Dedifferentiated amniotic fluid mesenchymal stem cell (primary cell): ENCODE measurements at regions not wholly inside any gene's neighbourhood (a gene's known extent, or its start where the extent isn't known, plus 50 kb on each side); places are given as distances from the start of the nearest gene placed in this dataset.
"Not testable (repeated sequence)": the region's sequence is repeated elsewhere in the genome, so short reads cannot be mapped to it uniquely, and the experiment has no call there.

ENCODE experiments used
- DNase-seq: peaks from one replicate; pipeline ENCODE4 v3.0.0-alpha.2; 2016; ENCODE audit errors: extremely low spot score

DNA sequence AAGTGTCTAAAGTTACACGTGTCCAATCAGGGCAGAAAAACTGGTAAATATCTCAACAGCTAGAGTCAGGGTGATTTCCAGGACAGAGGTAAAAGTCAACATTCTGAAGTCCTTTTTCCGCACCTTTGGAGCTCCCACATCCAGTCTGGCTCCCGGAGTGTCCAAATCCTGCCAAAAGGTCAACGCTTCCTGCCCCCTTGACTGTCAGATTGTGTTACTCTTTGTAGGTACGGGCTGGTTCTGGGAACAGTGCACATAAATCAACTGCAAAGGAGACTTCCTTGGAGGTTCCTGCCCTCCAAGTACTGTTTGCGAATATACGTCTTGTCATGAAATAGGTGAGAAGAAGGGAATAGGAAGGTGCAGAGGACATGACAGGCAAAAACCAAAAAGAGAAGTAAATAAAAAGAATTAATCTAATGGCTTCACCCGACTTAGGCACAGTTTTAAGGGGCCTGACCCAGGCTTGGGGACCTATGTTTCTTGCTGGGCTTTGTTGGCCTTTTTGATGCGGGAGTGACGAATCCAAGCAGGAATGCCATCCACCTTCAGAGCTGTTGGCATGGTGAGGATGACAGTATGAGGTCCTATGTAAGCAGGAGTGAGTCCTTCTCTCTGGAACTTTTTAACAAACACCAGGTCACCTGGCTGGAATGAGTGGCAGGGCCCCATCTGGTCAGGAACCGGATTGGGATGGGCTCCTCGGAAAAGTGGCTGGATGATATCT lies 155.4 kb downstream of the TRIM27 start:
- DNase-seq, result no peak

GRCh38 chr6:28769626-28770402 lies 154.0 kb downstream of the TRIM27 start:
- no peak for DNase-seq

DNA sequence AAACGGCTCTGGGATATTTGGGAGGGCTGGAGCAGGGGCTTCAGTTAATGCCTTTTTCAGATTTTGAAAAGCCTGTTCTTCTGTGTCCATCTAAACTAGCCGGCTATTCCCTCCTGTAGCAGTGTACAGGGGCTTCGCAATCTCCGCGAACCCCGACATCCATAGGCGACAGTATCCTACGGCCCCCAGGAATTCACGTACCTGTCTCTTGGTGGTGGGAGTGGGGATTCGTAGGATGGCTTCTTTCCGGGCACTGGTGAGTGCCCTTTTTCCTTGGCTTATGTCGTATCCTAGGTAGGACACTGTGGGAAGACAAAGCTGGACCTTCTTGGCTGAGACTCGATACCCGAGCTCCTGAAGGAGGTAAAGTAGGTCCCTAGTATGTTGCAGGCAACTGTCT lies 153.1 kb downstream of the TRIM27 start:
- DNase-seq, result no peak

- no peak for DNase-seq
Measured at GRCh38 chr6:28771401-28772267, 152.2 kb downstream of the TRIM27 start.

GRCh38 chr6:28772480-28773381 lies 151.1 kb downstream of the TRIM27 start:
- DNase-seq, result no peak

DNA sequence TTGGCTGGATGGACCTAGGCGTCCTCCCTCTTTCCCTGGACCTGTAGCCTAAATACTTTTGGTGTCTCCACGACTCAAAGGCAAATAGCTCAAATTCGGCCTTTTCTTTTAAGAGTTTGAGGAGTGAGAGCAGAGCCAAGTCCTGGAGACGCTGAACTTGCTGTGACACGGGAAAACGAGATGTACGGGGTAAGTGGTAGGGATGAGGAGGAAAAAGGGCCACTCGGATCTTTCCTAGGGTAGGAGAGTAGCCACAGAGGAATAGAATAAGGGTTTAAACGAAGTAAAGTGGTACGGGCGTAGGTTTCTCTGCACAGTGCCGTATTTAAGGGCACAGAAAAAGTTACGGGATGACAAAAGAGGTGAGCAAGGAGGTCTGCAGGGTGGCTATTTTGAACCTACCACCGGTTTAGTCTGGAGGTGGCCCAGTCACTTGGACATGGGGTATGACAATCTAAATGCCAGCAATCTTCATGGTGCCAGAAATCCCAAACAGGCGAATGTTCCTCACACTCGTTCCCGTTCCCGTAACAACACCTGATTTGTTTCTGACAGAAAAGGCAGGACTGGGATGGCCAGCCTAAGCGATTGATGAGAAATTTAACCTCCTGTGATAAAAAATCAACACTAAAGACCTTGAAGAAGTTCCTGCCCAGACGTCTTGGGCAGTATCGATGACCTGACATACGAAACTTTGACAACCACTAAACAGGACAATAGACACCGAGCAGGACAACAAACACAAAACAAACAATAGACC lies 149.3 kb downstream of the TRIM27 start:
- DNase-seq, result no peak

- no peak for DNase-seq
Measured at GRCh38 chr6:28775052-28775376, 148.8 kb downstream of the TRIM27 start.

DNA sequence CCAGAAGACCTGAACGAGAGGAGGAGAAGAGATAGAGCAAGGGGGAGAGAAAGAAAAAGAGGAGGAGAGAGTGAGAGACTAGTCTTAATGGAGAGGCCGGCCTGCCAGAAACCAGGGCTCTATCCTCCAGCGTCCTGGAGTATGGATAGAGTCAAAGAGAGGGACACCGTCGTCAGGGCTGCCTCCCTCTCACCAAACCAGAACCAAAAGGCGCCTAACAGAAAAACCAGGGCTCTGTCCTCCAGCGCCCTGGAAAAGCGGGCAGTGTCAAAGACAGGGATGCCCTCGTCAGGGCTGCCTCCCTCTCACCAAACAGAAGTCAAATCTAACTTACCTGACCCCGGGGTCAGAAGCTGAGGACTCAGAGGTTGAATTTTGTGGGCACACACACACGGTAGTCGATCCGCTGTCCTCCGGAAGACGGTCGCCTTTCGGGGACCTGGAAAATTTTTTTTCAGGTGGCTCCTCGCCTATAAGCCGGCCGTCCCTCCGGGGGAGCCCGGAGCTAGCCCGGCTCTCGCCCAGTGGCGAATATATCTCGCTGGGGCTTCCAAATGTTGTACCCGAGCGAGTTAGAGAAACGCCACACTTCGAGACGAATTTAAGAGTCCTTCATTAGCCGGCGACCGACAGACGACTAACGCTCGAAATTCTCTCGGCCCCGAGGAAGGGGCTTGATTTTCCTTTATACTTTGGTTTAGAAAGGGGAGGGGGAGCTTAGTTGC lies 148.2 kb downstream of the TRIM27 start:
- DNase-seq, result no peak

- no peak for DNase-seq
Measured at GRCh38 chr6:28776269-28777146, 147.3 kb downstream of the TRIM27 start.

DNA sequence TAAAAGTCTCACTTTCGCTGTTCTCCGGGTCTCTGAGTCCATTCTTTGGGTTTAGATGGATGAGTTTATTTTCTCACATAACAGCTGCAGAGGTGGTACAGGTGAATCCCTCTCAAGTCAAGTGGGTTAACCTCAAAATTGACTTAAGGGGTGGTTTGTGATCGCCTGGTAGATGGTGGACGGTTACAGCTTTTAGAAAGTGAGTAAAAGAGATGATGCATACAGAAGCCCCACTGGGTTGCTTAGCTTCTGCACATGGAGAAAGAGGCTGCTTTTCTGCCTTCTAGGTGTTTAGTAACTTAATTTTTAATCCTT lies 146.7 kb downstream of the TRIM27 start:
- no peak for DNase-seq

GRCh38 chr6:28782113-28782673 lies 141.6 kb downstream of the TRIM27 start:
- no peak for DNase-seq

DNA sequence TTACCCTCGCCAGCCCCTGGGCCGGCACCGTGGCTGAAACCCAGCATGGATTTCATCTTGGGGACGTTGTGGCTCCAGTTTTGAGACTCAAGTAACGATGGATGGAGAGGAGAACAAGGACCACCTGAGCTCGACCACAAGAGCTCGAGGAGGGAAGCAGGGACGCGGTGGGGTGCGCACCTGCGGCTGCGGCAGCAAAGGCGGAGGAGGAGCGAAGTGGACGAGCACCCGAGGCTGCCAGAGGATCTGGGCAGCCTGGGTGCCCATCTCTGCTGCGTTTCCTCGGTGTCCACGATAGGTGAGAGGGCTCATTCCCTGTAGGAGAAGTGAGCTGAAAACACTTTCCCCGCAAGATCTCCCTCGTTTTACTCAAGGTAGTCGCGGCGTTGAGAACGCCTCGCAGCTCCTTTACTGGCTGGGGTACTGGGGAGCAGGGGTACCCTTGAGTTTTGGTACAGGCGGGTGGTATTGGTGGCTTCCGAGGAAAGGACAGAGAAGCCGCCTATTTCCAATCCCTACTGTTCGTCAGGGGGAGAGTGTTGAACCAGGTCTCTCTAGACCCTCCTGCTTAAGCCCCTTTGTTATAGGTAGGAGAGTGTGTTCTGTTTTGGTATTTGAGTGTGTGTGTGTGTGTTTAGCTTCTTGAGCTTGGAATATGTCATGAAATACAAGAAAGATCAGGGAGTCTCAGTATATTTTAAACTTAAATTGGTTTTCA lies 137.7 kb downstream of the TRIM27 start:
- no peak for DNase-seq

DNA sequence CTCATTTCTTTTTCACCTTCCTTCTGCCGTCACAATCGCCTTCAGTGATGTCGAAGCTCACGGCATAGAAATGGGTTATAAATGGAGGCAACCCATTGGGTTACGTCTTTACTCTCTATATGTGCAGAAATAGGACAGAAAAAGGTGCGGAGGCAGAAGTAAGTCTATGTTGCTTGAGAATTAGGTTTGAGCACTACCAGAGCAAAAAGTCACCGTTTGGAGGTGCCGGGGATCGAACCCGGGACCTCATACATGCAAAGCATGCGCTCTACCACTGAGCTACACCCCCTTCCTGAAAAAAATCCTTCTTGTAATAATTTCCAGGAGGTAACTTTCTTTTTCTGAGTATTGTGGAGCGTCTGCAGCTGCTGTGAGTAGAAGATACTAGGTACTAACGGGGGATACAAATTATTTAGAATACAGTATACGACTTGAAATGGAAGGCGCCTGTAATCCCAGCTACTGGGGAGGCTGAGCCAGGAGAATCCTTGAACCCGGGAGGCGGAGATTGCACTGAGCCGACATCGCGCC lies 134.2 kb downstream of the TRIM27 start:
- DNase-seq, result peak; percentile 71

DNA sequence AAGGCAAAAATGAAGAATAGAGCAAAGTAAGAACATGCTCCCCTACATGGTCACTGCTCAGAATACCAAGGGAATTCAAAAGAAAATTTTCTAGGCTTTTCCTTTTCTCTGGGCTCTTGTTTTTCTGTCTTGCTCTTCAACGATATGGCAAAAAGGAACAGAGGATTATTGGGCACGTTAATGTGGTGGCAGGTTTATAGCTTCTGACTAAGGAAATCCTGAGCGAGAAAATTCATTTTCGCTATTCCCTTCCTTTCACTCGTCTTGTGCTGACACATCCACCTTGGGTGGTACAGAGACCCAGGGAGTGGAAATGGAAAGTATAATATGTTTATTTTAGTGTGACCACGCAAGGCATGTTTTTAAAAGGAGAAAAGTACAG lies 132.8 kb downstream of the TRIM27 start:
- DNase-seq, result no peak

GRCh38 chr6:28794175-28795002 lies 129.4 kb downstream of the TRIM27 start:
- peak; percentile 33 for DNase-seq

DNA sequence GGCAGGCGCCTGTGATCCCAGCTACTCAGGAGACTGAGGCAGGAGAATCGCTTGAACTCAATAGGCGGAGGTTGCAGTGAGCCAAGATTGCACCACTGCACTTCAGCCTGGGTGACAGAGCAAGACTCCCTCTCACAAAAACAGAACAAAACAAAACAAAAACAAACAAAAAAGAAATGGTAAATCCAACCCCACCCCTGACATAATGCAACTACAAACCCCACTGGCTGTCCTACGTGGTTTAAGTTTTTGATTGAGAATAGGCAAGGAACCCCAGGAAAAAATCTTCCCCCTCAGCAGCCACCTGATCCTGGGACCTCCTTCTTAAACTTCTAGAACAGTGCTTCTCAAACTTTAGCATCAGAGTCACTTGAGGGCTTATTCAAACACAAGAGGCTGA lies 123.1 kb downstream of the TRIM27 start:
- DNase-seq, result not testable (repeated sequence)
